Breast epithelium (tissue), 3 donors: ENCODE measurements at regions not wholly inside any gene's neighbourhood (a gene's known extent, or its start where the extent isn't known, plus 50 kb on each side); places are given as distances from the start of the nearest gene placed in this dataset.

ENCODE experiments used
- POLR2A ChIP-seq: fragments of 450-650 bp; IDR thresholded peaks from one replicate; pipeline ENCODE4 v1.6.1; 2016; ENCODE audit warnings: antibody characterized with exemption, mild to moderate bottlenecking, moderate library complexity
- POLR2AphosphoS5 ChIP-seq, 3 donors: sonication (generic); formaldehyde crosslinking; IDR thresholded peaks; one replicate each; pipeline ENCODE4 v1.6.1; 2017; ENCODE audit warnings: antibody characterized with exemption in 3 of 3
- TF ChIP-seq, protein P1 (sequence below), 3 donors: fragments of 450-650 bp; IDR thresholded peaks; one replicate each; pipeline ENCODE4 v1.5.1; 2016 to 2017; ENCODE audit warnings: antibody characterized with exemption in 3 of 3, mild to moderate bottlenecking in 3 of 3, moderate library complexity in 3 of 3

DNA sequence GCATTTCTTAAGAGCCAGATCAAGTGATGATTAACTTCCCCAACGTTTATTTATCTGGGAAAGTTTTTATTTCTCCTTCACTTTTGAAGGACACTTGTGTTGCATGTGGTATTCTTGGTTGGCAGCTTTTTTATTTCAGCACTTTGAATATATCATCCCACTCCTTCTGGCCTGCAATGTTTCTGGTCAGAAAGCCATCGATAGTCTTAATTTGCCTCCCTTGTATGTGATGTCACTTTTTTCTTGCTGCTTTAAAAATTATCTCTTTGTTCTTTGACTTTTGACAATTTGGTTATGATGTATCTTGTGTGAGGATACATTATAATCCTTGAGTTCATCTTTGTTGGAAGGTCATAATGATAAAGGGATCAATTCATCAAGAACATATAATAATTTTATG is 503.2 kb downstream of the OTOL1 start:
- TF ChIP-seq POLR2A (no peak), POLR2AphosphoS5 (IDR thresholded peaks at IDR 0.05) (no peak)
- TF ChIP-seq, protein P1, sequence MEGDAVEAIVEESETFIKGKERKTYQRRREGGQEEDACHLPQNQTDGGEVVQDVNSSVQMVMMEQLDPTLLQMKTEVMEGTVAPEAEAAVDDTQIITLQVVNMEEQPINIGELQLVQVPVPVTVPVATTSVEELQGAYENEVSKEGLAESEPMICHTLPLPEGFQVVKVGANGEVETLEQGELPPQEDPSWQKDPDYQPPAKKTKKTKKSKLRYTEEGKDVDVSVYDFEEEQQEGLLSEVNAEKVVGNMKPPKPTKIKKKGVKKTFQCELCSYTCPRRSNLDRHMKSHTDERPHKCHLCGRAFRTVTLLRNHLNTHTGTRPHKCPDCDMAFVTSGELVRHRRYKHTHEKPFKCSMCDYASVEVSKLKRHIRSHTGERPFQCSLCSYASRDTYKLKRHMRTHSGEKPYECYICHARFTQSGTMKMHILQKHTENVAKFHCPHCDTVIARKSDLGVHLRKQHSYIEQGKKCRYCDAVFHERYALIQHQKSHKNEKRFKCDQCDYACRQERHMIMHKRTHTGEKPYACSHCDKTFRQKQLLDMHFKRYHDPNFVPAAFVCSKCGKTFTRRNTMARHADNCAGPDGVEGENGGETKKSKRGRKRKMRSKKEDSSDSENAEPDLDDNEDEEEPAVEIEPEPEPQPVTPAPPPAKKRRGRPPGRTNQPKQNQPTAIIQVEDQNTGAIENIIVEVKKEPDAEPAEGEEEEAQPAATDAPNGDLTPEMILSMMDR (IDR thresholded peaks at IDR 0.05), result no peak
